GM12891 (cell line): ENCODE measurements at regions not wholly inside any gene's neighbourhood (a gene's known extent, or its start where the extent isn't known, plus 50 kb on each side); places are given as distances from the start of the nearest gene placed in this dataset.
"Not testable (repeated sequence)": the region's sequence is repeated elsewhere in the genome, so short reads cannot be mapped to it uniquely, and the experiment has no call there.

ENCODE experiments used
- DNase-seq: peaks from one replicate; pipeline ENCODE4 v3.0.0; 2011; ENCODE audit warnings: low spot score; ENCODE audit not compliant: insufficient read length
- FAIRE-seq: peaks from 2 replicates; lab custom pipeline; 2011; peaks lifted over from hg19 to GRCh38; lab: Jason Lieb, UNC
- PAX5 ChIP-seq: IDR thresholded peaks from 2 replicates; pipeline ENCODE4 v1.6.1; 2011; ENCODE audit warnings: low read length, moderate library complexity, mild to moderate bottlenecking; ENCODE audit not compliant: insufficient read depth, severe bottlenecking
- POLR2A ChIP-seq: IDR thresholded peaks from 2 replicates; pipeline ENCODE4 v1.6.1; 2011; ENCODE audit warnings: low read depth, low read length, control low read depth
- POLR2AphosphoS5 ChIP-seq: IDR thresholded peaks from 2 replicates; pipeline ENCODE4 v1.6.1; 2011; ENCODE audit warnings: low read depth, low read length, control low read depth
- POU2F2 ChIP-seq: IDR thresholded peaks from 2 replicates; pipeline ENCODE4 v1.6.1; 2011; ENCODE audit warnings: low read depth, mild to moderate bottlenecking, control low read depth, low read length, moderate library complexity
- SPI1 ChIP-seq: IDR thresholded peaks from 2 replicates; pipeline ENCODE4 v1.6.1; 2011; ENCODE audit warnings: low read depth, low read length, control low read depth
- TAF1 ChIP-seq: IDR thresholded peaks from 2 replicates; pipeline ENCODE4 v1.6.1; 2011; ENCODE audit warnings: low read depth, low read length, control low read depth

- DNase-seq (no peak), FAIRE-seq (no peak)
- TF ChIP-seq POLR2A (no peak), SPI1 (no peak), POLR2AphosphoS5 (no peak), POU2F2 (no peak), TAF1 (no peak), PAX5 (no peak)
Observed at GRCh38 chr7:69422574-69422985, 175.7 kb upstream of the AUTS2 start.

- no peak for FAIRE-seq
- no peak for DNase-seq
- TF ChIP-seq POU2F2 (no peak), TAF1 (no peak), POLR2AphosphoS5 (no peak), SPI1 (no peak), POLR2A (no peak), PAX5 (no peak)
Observed at GRCh38 chr7:69426705-69427104, 171.6 kb upstream of the AUTS2 start.

GRCh38 chr7:69428089-69428488, 170.2 kb upstream of the AUTS2 start:
- TF ChIP-seq POU2F2 = no peak
- TF ChIP-seq SPI1 = no peak
- TF ChIP-seq POLR2A = no peak
- DNase-seq (no peak), FAIRE-seq (no peak)

GRCh38 chr7:69429911-69430383, 168.3 kb upstream of the AUTS2 start:
- no peak for TF ChIP-seq SPI1
- no peak for TF ChIP-seq POLR2A
- no peak for TF ChIP-seq TAF1
- no peak for TF ChIP-seq POU2F2
- TF ChIP-seq POLR2AphosphoS5 = no peak
- TF ChIP-seq PAX5 = no peak
- DNase-seq (no peak), FAIRE-seq (no peak)

GRCh38 chr7:69430384-69431021, 167.8 kb upstream of the AUTS2 start:
- DNase-seq (no peak), FAIRE-seq (no peak)
- TF ChIP-seq POLR2A (no peak), TAF1 (no peak), POU2F2 (no peak), POLR2AphosphoS5 (no peak), SPI1 (no peak), PAX5 (no peak)

- no peak for FAIRE-seq
- TF ChIP-seq TAF1 = no peak
- TF ChIP-seq SPI1 = no peak
- no peak for TF ChIP-seq POLR2AphosphoS5
- TF ChIP-seq PAX5 = no peak
- TF ChIP-seq POU2F2 = no peak
- DNase-seq = no peak
Observed at GRCh38 chr7:69431626-69432025, 166.6 kb upstream of the AUTS2 start.

GRCh38 chr7:69432276-69432675, 166.0 kb upstream of the AUTS2 start:
- not testable (repeated sequence) for FAIRE-seq, DNase-seq

- DNase-seq = no peak
- TF ChIP-seq SPI1 = peak; percentile 43; the same call in 1 of the 2 replicates
- TF ChIP-seq PAX5 = no peak
- no peak for TF ChIP-seq POLR2AphosphoS5
- no peak for FAIRE-seq
Observed at GRCh38 chr7:69433081-69433480, 165.2 kb upstream of the AUTS2 start.

- no peak for DNase-seq
- TF ChIP-seq POLR2AphosphoS5 = no peak
- peak; percentile 38 for TF ChIP-seq PAX5
- TF ChIP-seq TAF1 = no peak
- TF ChIP-seq POU2F2 = no peak
- FAIRE-seq = peak; percentile 43
Observed at GRCh38 chr7:69434398-69434815, 163.9 kb upstream of the AUTS2 start.

- TF ChIP-seq PAX5 (no peak), POLR2A (no peak), SPI1 (no peak)
- FAIRE-seq (no peak), DNase-seq (no peak)
Observed at GRCh38 chr7:69435711-69436110, 162.6 kb upstream of the AUTS2 start.

GRCh38 chr7:69436946-69437345, 161.3 kb upstream of the AUTS2 start:
- FAIRE-seq (no peak), DNase-seq (no peak)
- no peak for TF ChIP-seq POLR2A
- no peak for TF ChIP-seq PAX5
- TF ChIP-seq POLR2AphosphoS5 = no peak
- TF ChIP-seq SPI1 = no peak
- TF ChIP-seq TAF1 = no peak
- TF ChIP-seq POU2F2 = no peak
